Endometrial microvascular endothelial cells (primary cell): ENCODE measurements at regions not wholly inside any gene's neighbourhood (a gene's known extent, or its start where the extent isn't known, plus 50 kb on each side); places are given as distances from the start of the nearest gene placed in this dataset.

Source experiments
- in situ Hi-C: cut with HindIII; loops from 2 replicates; pipeline ENCODE4 v1.10.0; 2017; ENCODE audit warnings: low sequenced_read_pairs, low pct_unique_long_range_greater_than_20kb; ENCODE audit errors: inconsistent ontology term

DNA sequence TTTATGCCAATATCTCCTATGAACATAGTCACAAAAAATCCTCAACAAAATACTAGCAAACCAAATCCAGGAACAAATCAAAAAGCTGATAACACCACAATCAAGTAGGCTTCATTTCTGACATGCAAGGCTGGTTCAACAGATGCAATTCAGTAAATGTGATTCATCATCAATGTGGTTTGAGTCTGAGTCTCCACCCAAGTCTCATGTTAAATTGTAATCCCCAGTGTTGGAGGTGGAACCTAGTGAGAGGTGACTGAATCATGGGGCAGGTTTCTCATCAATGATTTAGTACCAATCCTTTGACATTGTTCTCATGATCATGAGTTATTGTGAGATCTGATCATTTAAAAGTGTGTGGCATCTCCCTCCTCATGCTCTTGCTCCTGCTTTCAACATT lies 1072.7 kb downstream of the NR2F1-AS1 start:
- in situ Hi-C loops, result no loop called here

DNA sequence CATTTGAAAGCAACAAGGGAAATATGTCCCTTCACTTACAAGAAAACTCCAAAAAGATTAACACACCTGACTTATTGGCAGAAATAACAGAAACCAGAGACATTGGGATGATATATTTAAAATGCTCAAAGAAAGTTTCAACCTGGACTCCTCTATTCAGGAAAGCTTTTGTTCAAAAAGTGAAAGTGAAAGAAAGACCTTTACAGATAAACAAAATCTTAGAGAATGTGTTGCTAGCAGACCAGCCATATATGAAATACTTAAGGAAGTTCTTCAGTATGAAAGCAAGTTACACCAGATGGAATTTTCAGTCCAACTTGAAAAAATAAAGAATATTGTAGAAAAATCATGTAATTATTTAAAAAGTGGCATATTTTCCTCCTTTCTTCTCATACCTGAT lies 1075.1 kb downstream of the NR2F1-AS1 start:
- in situ Hi-C loops, result no loop called here

DNA sequence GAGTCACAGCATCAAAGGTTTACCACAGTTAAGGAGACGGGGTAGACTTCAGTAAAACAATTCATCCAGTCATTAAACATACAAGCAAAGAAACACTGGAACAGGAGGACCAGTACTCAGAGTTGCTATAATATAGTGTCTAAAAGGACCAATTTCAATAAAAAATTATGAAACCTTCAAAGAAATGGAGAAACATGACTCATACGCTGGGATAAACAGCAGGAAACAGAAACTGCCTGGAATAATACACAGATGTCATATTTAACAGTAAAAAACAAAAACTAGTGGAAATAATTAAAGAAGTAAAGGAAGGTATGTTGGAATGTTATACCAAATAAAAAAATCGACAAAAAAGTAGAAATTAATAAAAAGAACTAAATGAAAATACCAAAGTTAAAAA lies 1075.9 kb downstream of the NR2F1-AS1 start:
- in situ Hi-C loops, result no loop called here

DNA sequence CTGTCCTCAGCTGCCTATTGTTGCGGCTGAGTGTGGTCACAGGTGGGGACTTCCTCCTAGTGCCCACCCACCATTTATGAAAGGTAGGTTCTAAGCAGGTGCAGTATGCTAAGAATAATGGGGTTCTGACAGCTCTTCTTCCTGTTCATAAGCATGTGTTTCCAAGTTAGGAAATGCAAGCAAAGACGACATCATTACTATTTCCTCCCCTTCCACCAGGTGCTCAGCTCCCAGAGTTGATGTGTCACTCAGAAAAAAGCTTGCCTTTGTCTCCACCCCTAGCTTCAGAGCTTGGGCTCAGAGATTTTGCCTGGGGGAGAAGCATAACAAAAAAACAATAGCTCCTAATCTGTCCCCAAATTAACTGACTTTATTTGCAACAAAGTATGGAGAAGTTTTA lies 1076.7 kb downstream of the NR2F1-AS1 start:
- in situ Hi-C loops, result no loop called here

DNA sequence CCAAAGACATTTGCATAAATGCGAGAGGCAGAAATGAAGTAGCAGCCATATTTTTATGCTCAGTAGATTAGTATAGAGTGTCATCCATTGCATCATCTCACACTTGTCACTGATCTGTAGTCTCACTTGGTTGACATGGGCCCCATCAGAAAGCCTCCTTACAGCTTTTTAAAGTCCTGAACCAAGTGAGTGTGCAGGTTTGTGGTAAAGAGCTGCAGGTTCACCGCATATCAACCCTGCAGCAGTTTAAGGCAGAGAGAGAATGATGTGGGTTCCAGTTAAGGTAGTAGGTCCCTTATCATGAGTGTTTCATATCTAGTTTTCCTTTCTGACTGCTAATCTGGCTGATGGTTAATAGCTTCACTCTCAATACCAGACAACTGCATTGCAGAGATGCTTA lies 1080.3 kb downstream of the NR2F1-AS1 start:
- in situ Hi-C loops, result no loop called here

DNA sequence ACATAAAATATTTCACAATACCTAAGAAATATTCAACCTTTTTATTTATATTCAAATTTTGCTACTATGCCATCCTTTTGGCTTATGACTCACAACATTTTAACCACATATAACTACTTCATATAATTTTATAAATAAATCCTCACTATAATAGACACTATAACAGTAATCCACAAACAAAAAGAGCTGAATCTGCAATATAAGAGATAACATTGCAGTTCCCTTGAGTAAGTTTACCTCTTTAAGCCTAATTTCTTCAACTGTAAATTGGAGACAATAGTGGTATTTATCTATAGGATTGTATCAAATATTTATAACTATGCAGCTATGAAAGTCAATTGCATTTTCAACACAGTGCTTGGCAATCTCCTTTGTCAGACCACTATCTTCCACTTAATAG lies 1084.5 kb downstream of the NR2F1-AS1 start:
- in situ Hi-C loops, result no loop called here

DNA sequence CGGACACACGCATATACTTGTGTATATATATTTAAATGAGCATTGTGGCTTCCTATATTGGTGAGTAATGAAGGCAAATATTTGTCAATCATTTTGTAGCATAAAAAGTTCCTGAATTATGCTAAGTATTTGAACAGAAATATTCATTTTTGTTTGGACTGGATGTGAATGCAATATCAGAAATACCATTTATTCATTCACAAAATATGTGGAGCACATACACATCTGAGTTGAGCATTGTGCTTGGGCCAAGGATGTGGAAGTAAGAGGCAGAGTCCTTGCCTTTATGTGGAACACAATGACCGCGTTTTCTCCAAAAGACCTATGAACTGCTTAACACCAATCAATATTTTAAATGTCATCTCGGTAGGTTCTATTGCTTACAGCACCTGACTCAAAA lies 1086.5 kb downstream of the NR2F1-AS1 start:
- in situ Hi-C loops, result no loop called here

DNA sequence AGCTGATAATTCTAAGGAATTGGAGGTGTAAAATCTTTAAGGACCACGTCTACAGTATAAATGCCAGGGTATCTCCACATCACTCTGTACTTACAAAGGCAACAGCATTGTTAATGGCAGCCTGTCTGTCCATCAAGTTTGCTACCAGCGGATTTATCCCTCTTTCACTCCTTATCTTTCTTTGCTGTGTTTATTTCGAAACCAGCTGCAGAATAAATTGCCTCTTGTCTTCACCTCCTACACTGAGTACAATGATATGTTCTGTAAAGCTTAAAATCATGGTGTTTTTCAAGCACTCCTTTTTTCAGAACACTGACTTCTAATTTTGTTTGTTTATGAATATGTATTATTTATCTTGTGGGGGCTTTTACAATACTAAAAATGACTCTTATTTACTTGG lies 1088.1 kb downstream of the NR2F1-AS1 start:
- in situ Hi-C loops, result no loop called here

DNA sequence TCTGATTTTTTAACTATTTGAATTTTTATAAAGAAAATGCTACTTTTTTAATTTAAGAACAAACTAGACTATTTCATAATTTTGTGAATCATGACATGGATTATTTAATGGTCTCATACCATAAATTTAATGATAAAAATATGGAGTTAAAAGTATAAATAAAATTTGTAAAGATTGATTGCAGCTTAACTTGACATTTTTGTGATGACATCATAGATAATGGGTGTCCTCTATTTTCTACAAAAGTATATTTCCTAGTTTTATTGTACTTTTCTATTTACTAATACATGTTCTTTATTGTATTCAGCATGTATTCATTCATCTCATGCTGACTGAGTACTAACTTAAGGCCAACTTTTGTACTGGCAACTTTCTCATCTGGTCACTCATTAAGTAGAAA lies 1096.5 kb downstream of the NR2F1-AS1 start:
- in situ Hi-C loops, result no loop called here

DNA sequence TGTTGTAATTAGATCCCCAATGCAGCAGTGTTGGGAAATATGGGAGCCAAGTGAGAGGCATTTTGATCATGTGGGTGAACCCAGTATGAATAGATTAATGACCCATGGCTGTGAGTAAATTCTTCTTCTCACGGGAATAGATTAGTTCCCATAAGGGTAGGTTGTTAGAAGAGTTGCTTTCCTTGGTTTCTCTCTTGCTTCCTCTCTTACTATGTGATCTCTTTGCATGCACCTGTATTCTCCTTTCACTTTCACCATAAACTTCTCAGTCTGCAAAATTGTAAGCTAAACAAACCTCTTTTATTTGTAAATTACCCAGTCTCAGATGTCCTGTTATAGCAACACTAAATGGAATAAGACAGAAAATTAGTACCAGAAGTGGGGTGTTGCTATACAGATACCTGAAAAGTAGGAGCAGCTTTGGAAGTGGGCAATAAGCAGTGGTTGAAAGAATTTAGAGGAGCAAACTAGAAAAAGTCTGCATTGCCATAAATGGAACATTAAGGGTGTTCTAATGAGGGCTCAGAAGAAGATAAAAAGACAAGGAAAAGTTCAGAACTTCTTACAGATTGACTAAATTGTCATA lies 1090.0 kb upstream of the ARRDC3 start:
- in situ Hi-C loops, result no loop called here

DNA sequence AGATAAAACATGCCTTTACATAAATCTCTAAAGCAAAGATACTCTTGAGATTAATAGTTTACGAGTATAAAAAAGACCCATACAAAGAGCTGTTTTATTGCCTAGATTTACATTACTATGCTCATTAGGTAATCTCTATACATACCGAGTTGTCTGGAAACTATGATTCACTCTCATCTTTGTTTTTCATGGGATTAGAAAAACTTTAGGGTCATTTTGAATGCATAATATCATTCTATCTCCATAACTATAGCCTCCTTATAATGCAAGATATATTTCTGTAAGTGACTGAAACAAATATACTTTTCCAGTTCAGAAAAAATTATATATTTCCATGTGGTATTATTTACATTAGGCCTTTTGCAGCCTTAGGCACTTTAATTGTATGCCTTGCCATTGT lies 1088.7 kb upstream of the ARRDC3 start:
- in situ Hi-C loops, result no loop called here

DNA sequence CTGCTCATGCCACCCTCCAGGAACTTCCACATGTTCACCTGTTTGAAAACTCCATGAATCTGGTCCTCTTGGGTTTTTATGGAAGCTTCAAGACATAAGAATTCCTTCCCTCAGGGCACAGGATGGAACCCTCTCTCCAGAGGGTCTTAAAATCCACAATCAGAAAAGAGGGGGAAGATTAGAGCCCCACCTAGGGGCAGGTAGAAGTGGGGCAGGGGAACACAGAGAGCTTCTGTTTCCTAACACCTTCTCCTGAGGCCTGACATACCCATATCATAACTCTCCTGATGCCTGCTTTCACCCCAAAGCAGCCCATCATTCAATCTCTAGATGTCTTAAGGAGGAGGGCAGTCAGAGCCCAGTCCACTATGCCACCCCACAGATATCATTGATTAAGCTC lies 1087.7 kb upstream of the ARRDC3 start:
- in situ Hi-C loops, result no loop called here

DNA sequence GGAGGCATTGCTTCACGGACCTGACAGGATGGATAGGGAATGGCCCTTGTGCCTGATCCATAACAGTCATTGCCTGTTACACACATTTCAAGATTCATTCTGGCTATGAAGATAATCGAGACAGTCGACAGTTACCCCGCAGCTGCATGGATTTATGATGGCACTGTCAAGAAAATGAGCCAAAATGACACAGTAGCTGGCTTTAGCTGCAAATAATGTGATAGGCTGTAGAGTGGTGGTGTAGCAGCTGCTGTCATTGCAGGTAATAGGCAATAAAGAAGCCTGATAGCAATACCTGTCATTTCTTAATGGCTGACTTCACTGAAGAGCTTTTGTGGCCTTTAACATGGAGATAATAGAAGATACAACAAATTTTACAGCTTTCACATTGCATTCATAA lies 1085.2 kb upstream of the ARRDC3 start:
- in situ Hi-C loops, result no loop called here

DNA sequence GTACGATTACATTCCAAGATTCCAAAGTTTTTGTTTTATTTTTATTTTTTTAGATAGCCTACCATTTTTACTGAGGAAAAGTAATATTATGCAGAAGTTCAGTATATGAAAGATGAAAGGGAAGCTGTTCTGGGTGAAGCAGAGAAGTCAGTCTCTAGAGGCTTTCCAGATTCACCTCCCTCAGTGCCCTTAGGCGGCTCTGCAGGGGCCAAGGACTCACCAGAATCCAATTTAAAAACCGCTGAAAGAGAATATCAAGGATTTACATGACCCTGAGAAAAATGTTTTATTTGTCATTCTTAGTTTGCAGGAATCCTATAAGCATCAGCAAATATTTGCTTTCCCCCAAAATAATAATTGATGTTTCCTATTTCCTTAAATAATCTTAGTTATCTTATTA lies 1084.6 kb upstream of the ARRDC3 start:
- in situ Hi-C loops, result no loop called here

DNA sequence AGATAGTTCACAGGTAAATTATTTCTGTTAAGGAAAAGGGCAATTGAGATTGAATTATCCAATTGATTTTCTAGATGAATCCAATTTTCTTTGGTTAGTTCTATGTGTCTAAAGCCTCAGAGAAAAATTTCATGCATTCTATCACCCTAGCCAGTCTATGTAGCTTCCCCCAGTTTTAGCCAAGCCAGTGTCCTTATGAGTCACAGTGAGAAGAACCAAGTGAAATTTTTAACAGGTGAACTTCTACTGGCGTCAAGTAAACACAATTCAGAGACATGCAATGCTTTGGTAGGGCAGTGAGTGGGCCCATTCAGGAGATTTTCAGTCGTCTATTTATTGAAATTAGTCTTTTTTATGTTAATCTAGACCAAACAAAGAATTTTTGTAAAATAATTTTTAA lies 1077.4 kb upstream of the ARRDC3 start:
- in situ Hi-C loops, result no loop called here

DNA sequence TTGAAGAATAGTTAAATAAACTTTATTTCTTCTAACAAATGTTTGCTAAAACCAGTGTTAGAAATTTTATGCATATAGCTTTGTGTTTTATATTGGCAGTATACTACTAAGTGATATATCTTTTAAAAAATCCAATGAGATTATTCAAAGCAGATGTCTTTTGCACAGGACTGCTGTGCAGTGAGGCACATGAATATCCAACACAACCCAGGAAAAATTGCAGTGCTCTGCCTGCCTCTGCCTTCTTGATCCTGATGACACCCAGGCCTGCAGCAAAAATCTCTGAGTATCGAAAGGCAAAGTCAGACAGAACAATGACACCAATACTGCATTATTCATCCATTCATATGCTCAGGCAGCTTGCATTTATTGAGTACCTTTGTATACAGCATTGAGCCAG lies 1076.5 kb upstream of the ARRDC3 start:
- in situ Hi-C loops, result no loop called here

DNA sequence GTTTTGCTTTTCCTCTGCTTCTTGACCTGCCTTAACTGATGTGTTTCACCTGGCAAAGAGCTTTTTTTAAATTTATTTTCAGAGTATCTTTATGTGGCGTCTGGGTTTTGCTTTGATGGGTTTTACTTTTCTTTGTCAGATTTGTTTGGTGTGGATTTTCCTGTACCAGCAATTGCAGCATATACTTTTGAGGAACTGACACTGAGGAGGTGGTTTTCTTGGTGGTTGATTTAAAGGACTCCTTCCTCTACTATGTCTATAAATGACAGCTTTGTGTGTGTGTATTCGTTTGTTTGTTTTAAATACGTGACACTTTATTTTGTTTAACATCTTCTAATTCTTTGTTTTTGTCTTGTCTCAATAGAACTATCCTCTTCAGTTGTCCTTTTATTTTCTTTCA lies 1071.9 kb upstream of the ARRDC3 start:
- in situ Hi-C loops, result no loop called here

DNA sequence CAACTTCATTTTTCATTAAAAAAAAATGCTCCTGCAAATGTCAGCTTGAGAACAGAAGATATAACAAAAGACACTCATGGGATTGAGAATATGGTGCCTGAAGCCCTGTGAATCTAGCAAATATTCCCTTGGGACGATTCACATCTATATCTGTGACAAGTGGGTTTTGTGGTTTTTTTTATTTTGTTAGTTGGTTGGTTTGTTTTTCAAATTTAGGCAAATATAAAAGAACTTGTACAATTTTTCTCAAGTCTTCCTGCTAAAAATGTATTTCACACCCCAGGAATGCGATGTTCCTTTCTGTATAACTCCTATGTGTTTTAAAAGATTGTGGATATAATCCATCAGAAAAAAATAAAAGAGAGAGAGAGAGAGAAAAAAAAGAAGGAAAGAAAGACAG lies 1061.8 kb upstream of the ARRDC3 start:
- in situ Hi-C loops, result no loop called here

DNA sequence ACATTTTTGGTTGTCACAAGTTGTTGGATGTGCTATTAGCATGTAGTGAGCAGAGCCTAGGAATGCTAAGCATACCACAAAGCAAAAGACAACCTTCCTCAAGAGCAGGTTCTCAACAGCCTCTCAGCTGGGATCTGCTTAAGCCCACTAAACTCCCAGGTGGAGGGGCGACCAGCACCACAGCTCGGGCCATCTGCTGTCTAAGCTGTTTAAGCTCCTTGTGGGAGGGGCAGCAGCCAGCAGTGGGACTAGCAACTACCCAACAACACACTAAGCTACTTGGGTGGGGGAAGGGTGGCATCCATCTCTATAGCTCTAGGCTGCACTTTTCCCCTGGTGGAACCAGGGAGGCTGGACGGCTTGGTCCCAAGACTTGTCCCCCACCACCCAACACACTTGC lies 1052.7 kb upstream of the ARRDC3 start:
- in situ Hi-C loops, result no loop called here

DNA sequence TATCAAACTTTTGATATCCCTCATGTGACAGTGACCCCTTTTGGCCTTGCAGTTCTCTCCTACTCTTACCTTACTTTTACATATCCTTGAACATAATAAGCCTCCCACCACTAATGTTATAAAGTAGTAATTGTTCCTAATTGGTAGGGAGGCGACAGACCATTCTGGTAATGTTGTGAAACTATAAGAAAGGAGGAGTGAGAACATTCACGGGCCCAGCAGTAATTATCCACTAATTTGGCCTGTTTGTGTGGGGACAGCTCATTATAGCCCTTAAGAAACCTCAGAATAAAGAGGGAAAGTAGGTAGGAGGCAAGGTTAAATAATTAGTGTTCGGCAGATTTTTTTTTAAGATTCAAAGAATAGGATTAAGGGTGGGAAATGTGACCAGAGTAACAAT lies 1046.5 kb upstream of the ARRDC3 start:
- in situ Hi-C loops, result no loop called here

DNA sequence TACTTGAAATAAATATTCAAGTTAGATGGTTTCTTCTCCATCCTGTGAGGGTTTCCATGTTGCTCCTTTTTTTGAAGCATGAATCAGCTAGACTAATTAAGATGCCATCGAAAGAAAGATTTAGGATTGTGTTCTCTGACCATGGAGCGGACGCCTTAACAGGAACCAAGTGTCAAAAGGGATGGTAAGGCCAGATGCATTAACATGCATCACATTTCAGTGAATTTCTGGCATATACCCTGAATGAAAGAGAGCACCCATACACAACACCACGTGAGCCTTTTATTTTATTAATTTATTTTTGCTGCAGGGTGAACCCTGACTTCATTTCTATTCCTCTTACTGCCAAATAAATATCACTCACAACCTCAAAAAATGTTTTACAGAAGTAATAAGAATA lies 1045.3 kb upstream of the ARRDC3 start:
- in situ Hi-C loops, result no loop called here
